ENCODE measurements at regions not wholly inside any gene's neighbourhood (a gene's known extent, or its start where the extent isn't known, plus 50 kb on each side); places are given as distances from the start of the nearest gene placed in this dataset.

GRCh38 chr3:120544361-120544760 lies 51.8 kb upstream of the NDUFB4 start:
- ChIA-PET POLR2A (no interaction called here), CTCF (interaction anchor here (1.5 kb wide), 1 partner anchor 15 kb away, joined by 4 read pairs; no protein-coding TSS in a partner anchor)
- no peak for DNase-seq (ENCODE audit: low read depth)

GRCh38 chr3:120536642-120537041 lies 59.5 kb upstream of the NDUFB4 start:
- Histone ChIP-seq H3K4me3 (ENCODE audit: low read depth, low read length) (no peak overlapping the region), H3K36me3 (ENCODE audit: control insufficient read depth, insufficient read depth, low read length) (no peaks in the 10 kb centered on the region), H3K27me3 (ENCODE audit: control insufficient read depth, insufficient read depth, low read length) (no peaks in the 10 kb centered on the region; the same call in 1 of the 2 replicates)
- ChIA-PET POLR2A (no interaction called here), CTCF (interaction anchor here (1.1 kb wide), 1 partner anchor 22 kb away, joined by 6 read pairs; no protein-coding TSS in a partner anchor)
- no peak for TF ChIP-seq CTCF (IDR thresholded peaks at IDR 0.05; ENCODE audit: insufficient read depth, low read depth, low read length)
- DNase-seq (ENCODE audit: low read depth), result no peak

More at GRCh38 chr3:120544361-120544760, 51.8 kb upstream of the NDUFB4 start:
- no peak for TF ChIP-seq CTCF (IDR thresholded peaks at IDR 0.05; ENCODE audit: insufficient read depth, low read depth, low read length)
- H3K36me3 ChIP-seq (ENCODE audit: control insufficient read depth, insufficient read depth, low read length), result no peaks in the 10 kb centered on the region
- no peak overlapping the region for H3K4me3 ChIP-seq (ENCODE audit: low read depth, low read length)
- no peaks in the 10 kb centered on the region for H3K27me3 ChIP-seq (ENCODE audit: control insufficient read depth, insufficient read depth, low read length)

GRCh38 chr3:120532969-120533368 lies 63.2 kb upstream of the NDUFB4 start:
- ChIA-PET CTCF (no interaction called here), POLR2A (no interaction called here)
- TF ChIP-seq CTCF (IDR thresholded peaks at IDR 0.05; ENCODE audit: insufficient read depth, low read depth, low read length), result no peak
- Histone ChIP-seq H3K27me3 (ENCODE audit: control insufficient read depth, insufficient read depth, low read length) (no peaks in the 10 kb centered on the region; the same call in 1 of the 2 replicates), H3K4me3 (ENCODE audit: low read depth, low read length) (no peak overlapping the region), H3K36me3 (ENCODE audit: control insufficient read depth, insufficient read depth, low read length) (no peaks in the 10 kb centered on the region)
- no peak for DNase-seq (ENCODE audit: low read depth)

- no peak overlapping the region for H3K4me3 ChIP-seq (ENCODE audit: low read depth, low read length)
- DNase-seq (ENCODE audit: low read depth), result no peak
- ChIA-PET POLR2A (no interaction called here), CTCF (interaction anchor here (0.5 to 2.0 kb wide), 5 partner anchors 11 to 284 kb away, joined by 3 to 8 read pairs (median 4); no protein-coding TSS in a partner anchor)
- TF ChIP-seq CTCF (IDR thresholded peaks at IDR 0.05; ENCODE audit: insufficient read depth, low read depth, low read length), result no peak
- no peaks in the 10 kb centered on the region for H3K27me3 ChIP-seq (ENCODE audit: control insufficient read depth, insufficient read depth, low read length)
- no peaks in the 10 kb centered on the region for H3K36me3 ChIP-seq (ENCODE audit: control insufficient read depth, insufficient read depth, low read length)
Measured at GRCh38 chr3:120528163-120528562, 68.0 kb upstream of the NDUFB4 start.

GRCh38 chr3:120526011-120526870 lies 69.9 kb upstream of the NDUFB4 start:
- H3K4me3 ChIP-seq (ENCODE audit: low read depth, low read length), result no peak overlapping the region
- no peak for DNase-seq (ENCODE audit: low read depth)
- H3K36me3 ChIP-seq (ENCODE audit: control insufficient read depth, insufficient read depth, low read length), result no peaks in the 10 kb centered on the region
- CTCF ChIA-PET, result interaction anchor here (1.5 to 2.0 kb wide), 4 partner anchors 9 to 83 kb away, joined by 3 to 7 read pairs (median 6); no protein-coding TSS in a partner anchor
- POLR2A ChIA-PET, result no interaction called here
- no peak for TF ChIP-seq CTCF (IDR thresholded peaks at IDR 0.05; ENCODE audit: insufficient read depth, low read depth, low read length)
- H3K27me3 ChIP-seq (ENCODE audit: control insufficient read depth, insufficient read depth, low read length), result no peaks in the 10 kb centered on the region

All from BJ (cell line).